ENCODE measurements at regions not wholly inside any gene's neighbourhood (a gene's known extent, or its start where the extent isn't known, plus 50 kb on each side); places are given as distances from the start of the nearest gene placed in this dataset.

- H3K9me3 ChIP-seq (ENCODE audit: control insufficient read depth, insufficient read depth, low read depth, low read length): no peaks in the 10 kb centered on the region; the same call in 1 of the 2 replicates
- H3K27me3 ChIP-seq (ENCODE audit: control insufficient read depth, insufficient read depth, low read length): no peaks in the 10 kb centered on the region
- in situ Hi-C loops (cut with HindIII; ENCODE audit: low pct_unique_long_range_greater_than_20kb, low sequenced_read_pairs) (no loop called here), intact Hi-C loops (cut with micrococcal nuclease; ENCODE audit: unreplicated experiment) (no loop called here)
- no peak for TF ChIP-seq SIN3A (IDR thresholded peaks at IDR 0.05; ENCODE audit: borderline replicate concordance, insufficient read depth, low read depth, low read length)
- no peak for TF ChIP-seq TCF7L2 (IDR thresholded peaks at IDR 0.05; ENCODE audit: low read depth, low read length)
- CTCF ChIA-PET: no interaction called here
- DNase-seq (ENCODE audit: low read depth, low spot score): no peak
- POLR2A ChIA-PET: no interaction called here
- no peaks in the 10 kb centered on the region for H3K4me1 ChIP-seq (ENCODE audit: control insufficient read depth, insufficient read depth, low read length)
- no peak overlapping the region for H3K4me3 ChIP-seq (ENCODE audit: low read depth in 2 of 2, low read length in 2 of 2)
- no peaks in the 10 kb centered on the region for H3K36me3 ChIP-seq (ENCODE audit: control insufficient read depth, insufficient read depth, low read length)
- no TSS peak for BruUV-seq (replicated peaks)
- H3K27ac ChIP-seq (ENCODE audit: low read length): peak overlapping the region; percentile 3; the same call in 1 of the 2 replicates
- ATAC-seq: no peak
Measured at GRCh38 chr5:92409134-92409533, 1026.0 kb upstream of the ARRDC3 start.

- ATAC-seq (no peak), DNase-seq (ENCODE audit: low read depth, low spot score) (no peak)
- H3K36me3 ChIP-seq (ENCODE audit: control insufficient read depth, insufficient read depth, low read length): no peaks in the 10 kb centered on the region
- no peaks in the 10 kb centered on the region for H3K27me3 ChIP-seq (ENCODE audit: control insufficient read depth, insufficient read depth, low read length)
- TF ChIP-seq SIN3A (IDR thresholded peaks at IDR 0.05; ENCODE audit: borderline replicate concordance, insufficient read depth, low read depth, low read length) (no peak), POLR2AphosphoS5 (IDR thresholded peaks at IDR 0.05; ENCODE audit: low read depth, low read length) (no peak), TCF7L2 (IDR thresholded peaks at IDR 0.05; ENCODE audit: low read depth, low read length) (no peak)
- TF ChIP-seq, protein P1, sequence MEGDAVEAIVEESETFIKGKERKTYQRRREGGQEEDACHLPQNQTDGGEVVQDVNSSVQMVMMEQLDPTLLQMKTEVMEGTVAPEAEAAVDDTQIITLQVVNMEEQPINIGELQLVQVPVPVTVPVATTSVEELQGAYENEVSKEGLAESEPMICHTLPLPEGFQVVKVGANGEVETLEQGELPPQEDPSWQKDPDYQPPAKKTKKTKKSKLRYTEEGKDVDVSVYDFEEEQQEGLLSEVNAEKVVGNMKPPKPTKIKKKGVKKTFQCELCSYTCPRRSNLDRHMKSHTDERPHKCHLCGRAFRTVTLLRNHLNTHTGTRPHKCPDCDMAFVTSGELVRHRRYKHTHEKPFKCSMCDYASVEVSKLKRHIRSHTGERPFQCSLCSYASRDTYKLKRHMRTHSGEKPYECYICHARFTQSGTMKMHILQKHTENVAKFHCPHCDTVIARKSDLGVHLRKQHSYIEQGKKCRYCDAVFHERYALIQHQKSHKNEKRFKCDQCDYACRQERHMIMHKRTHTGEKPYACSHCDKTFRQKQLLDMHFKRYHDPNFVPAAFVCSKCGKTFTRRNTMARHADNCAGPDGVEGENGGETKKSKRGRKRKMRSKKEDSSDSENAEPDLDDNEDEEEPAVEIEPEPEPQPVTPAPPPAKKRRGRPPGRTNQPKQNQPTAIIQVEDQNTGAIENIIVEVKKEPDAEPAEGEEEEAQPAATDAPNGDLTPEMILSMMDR (IDR thresholded peaks at IDR 0.05): no peak
- TF ChIP-seq, protein P2, sequence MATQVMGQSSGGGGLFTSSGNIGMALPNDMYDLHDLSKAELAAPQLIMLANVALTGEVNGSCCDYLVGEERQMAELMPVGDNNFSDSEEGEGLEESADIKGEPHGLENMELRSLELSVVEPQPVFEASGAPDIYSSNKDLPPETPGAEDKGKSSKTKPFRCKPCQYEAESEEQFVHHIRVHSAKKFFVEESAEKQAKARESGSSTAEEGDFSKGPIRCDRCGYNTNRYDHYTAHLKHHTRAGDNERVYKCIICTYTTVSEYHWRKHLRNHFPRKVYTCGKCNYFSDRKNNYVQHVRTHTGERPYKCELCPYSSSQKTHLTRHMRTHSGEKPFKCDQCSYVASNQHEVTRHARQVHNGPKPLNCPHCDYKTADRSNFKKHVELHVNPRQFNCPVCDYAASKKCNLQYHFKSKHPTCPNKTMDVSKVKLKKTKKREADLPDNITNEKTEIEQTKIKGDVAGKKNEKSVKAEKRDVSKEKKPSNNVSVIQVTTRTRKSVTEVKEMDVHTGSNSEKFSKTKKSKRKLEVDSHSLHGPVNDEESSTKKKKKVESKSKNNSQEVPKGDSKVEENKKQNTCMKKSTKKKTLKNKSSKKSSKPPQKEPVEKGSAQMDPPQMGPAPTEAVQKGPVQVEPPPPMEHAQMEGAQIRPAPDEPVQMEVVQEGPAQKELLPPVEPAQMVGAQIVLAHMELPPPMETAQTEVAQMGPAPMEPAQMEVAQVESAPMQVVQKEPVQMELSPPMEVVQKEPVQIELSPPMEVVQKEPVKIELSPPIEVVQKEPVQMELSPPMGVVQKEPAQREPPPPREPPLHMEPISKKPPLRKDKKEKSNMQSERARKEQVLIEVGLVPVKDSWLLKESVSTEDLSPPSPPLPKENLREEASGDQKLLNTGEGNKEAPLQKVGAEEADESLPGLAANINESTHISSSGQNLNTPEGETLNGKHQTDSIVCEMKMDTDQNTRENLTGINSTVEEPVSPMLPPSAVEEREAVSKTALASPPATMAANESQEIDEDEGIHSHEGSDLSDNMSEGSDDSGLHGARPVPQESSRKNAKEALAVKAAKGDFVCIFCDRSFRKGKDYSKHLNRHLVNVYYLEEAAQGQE (IDR thresholded peaks at IDR 0.05; ENCODE audit: insufficient read depth in 1 of 2, low read depth in 2 of 2, low read length in 1 of 2): no peak
- in situ Hi-C loops (cut with HindIII; ENCODE audit: low pct_unique_long_range_greater_than_20kb, low sequenced_read_pairs) (no loop called here), intact Hi-C loops (cut with micrococcal nuclease; ENCODE audit: unreplicated experiment) (no loop called here)
- no TSS peak for BruUV-seq (replicated peaks)
- H3K4me3 ChIP-seq (ENCODE audit: low read depth in 2 of 2, low read length in 2 of 2): no peak overlapping the region
- CTCF ChIA-PET: interaction anchor here (0.7 kb wide), 1 partner anchor 1536 kb away, joined by 3 read pairs; no protein-coding TSS in a partner anchor
- no peaks in the 10 kb centered on the region for H3K9me3 ChIP-seq (ENCODE audit: control insufficient read depth, insufficient read depth, low read depth, low read length)
- no peaks in the 10 kb centered on the region for H3K4me1 ChIP-seq (ENCODE audit: control insufficient read depth, insufficient read depth, low read length)
- POLR2A ChIA-PET: no interaction called here
- H3K27ac ChIP-seq (ENCODE audit: low read length): no peak overlapping the region; the same call in 1 of the 2 replicates
Measured at GRCh38 chr5:92402956-92403702, 1020.0 kb upstream of the ARRDC3 start.

- ChIA-PET CTCF (no interaction called here), POLR2A (no interaction called here)
- no TSS peak for BruUV-seq (replicated peaks)
- TF ChIP-seq, protein P2 (IDR thresholded peaks at IDR 0.05; ENCODE audit: insufficient read depth in 1 of 2, low read depth in 2 of 2, low read length in 1 of 2): no peak
- TF ChIP-seq SIN3A (IDR thresholded peaks at IDR 0.05; ENCODE audit: borderline replicate concordance, insufficient read depth, low read depth, low read length) (no peak), POLR2AphosphoS5 (IDR thresholded peaks at IDR 0.05; ENCODE audit: low read depth, low read length) (no peak), TCF7L2 (IDR thresholded peaks at IDR 0.05; ENCODE audit: low read depth, low read length) (no peak)
- TF ChIP-seq, protein P1 (IDR thresholded peaks at IDR 0.05): no peak
- H3K27me3 ChIP-seq (ENCODE audit: control insufficient read depth, insufficient read depth, low read length): no peaks in the 10 kb centered on the region
- no peak overlapping the region for H3K4me3 ChIP-seq (ENCODE audit: low read depth in 2 of 2, low read length in 2 of 2)
- in situ Hi-C loops (cut with HindIII; ENCODE audit: low pct_unique_long_range_greater_than_20kb, low sequenced_read_pairs): no loop called here
- intact Hi-C loops (cut with micrococcal nuclease; ENCODE audit: unreplicated experiment): no loop called here
- no peaks in the 10 kb centered on the region for H3K36me3 ChIP-seq (ENCODE audit: control insufficient read depth, insufficient read depth, low read length)
- H3K27ac ChIP-seq (ENCODE audit: low read length): no peak overlapping the region
- DNase-seq (ENCODE audit: low read depth, low spot score) (no peak), ATAC-seq (no peak)
- no peaks in the 10 kb centered on the region for H3K4me1 ChIP-seq (ENCODE audit: control insufficient read depth, insufficient read depth, low read length)
- no peaks in the 10 kb centered on the region for H3K9me3 ChIP-seq (ENCODE audit: control insufficient read depth, insufficient read depth, low read depth, low read length)
Measured at GRCh38 chr5:92402045-92402444, 1018.9 kb upstream of the ARRDC3 start.
